ENCODE measurements at regions not wholly inside any gene's neighbourhood (a gene's known extent, or its start where the extent isn't known, plus 50 kb on each side); places are given as distances from the start of the nearest gene placed in this dataset.

DNA sequence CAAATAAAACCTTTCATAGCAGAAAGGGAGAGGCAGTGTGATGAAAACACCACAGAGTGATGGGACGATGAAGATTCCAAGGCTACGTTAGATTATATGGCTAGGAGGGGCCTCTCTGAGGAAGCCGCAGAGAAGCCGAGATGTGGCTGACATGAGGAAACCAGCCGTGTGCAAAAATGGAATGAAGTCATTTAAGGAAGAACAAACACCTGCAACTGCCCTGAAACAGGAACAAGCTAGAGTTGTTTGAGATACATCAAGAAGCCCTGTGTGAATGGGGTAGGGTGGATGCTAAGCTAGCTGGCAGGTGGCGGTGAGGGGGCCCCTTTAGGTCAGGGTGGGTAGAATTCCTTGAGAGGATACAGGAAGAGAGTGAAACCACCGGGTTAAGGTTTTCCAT, 129.5 kb downstream of the KLF6 start:
- TF ChIP-seq CTCF (IDR thresholded peaks at IDR 0.05) (no peak), RAD21 (IDR thresholded peaks at IDR 0.05; ENCODE audit: low read length) (no peak), TCF12 (IDR thresholded peaks at IDR 0.05) (no peak)

All from SK-N-SH (cell line).